ENCODE measurements at regions not wholly inside any gene's neighbourhood (a gene's known extent, or its start where the extent isn't known, plus 50 kb on each side); places are given as distances from the start of the nearest gene placed in this dataset.

GRCh38 chr3:170776887-170777563 is 93.0 kb downstream of the RPL22L1 start (continued):
- TF ChIP-seq MYBL2 (IDR thresholded peaks at IDR 0.05; ENCODE audit: low read depth) (no peak), MYBL2 (CRISPR knock-in tag; IDR thresholded peaks at IDR 0.05; ENCODE audit: borderline replicate concordance) (no peak), ZBTB40 (IDR thresholded peaks at IDR 0.05) (0 out of 2 replicates have a peak, but pooled peaks have one; percentile 2), ZBTB40 (CRISPR knock-in tag; IDR thresholded peaks at IDR 0.05) (no peak), ZBTB17 (CRISPR knock-in tag; IDR thresholded peaks at IDR 0.05) (peak; percentile 27; the same call in 1 of the 2 replicates), ZFP1 (CRISPR knock-in tag; IDR thresholded peaks at IDR 0.05) (0 out of 2 replicates have a peak, but pooled peaks have one; percentile 19), NFRKB (IDR thresholded peaks at IDR 0.05; ENCODE audit: low read depth) (peak; percentile 66; the same call in 1 of the 2 replicates), MECOM (CRISPR knock-in tag; IDR thresholded peaks at IDR 0.05) (peak; percentile 74), ELF4 (CRISPR knock-in tag; IDR thresholded peaks at IDR 0.05) (0 out of 2 replicates have a peak, but pooled peaks have one; percentile 72), SMAD4 (CRISPR knock-in tag; conservative IDR thresholded peaks at IDR 0.05) (peak; percentile 84), RBFOX2 (IDR thresholded peaks at IDR 0.05; ENCODE audit: low read depth, low read length) (no peak), ZBTB9 (CRISPR knock-in tag; IDR thresholded peaks at IDR 0.05) (0 out of 2 replicates have a peak, but pooled peaks have one; percentile 45), ZNF76 (CRISPR knock-in tag; IDR thresholded peaks at IDR 0.05; ENCODE audit: borderline replicate concordance) (peak; percentile 53; the same call in 1 of the 2 replicates), CBFA2T3 (IDR thresholded peaks at IDR 0.05) (peak; percentile 3; the same call in 1 of the 2 replicates)
- TF ChIP-seq, protein P1, sequence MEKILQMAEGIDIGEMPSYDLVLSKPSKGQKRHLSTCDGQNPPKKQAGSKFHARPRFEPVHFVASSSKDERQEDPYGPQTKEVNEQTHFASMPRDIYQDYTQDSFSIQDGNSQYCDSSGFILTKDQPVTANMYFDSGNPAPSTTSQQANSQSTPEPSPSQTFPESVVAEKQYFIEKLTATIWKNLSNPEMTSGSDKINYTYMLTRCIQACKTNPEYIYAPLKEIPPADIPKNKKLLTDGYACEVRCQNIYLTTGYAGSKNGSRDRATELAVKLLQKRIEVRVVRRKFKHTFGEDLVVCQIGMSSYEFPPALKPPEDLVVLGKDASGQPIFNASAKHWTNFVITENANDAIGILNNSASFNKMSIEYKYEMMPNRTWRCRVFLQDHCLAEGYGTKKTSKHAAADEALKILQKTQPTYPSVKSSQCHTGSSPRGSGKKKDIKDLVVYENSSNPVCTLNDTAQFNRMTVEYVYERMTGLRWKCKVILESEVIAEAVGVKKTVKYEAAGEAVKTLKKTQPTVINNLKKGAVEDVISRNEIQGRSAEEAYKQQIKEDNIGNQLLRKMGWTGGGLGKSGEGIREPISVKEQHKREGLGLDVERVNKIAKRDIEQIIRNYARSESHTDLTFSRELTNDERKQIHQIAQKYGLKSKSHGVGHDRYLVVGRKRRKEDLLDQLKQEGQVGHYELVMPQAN (IDR thresholded peaks at IDR 0.05; ENCODE audit: borderline replicate concordance), result no peak
- TF ChIP-seq, protein P2, sequence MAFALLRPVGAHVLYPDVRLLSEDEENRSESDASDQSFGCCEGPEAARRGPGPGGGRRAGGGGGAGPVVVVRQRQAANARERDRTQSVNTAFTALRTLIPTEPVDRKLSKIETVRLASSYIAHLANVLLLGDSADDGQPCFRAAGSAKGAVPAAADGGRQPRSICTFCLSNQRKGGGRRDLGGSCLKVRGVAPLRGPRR (CRISPR knock-in tag; IDR thresholded peaks at IDR 0.05), result no peak

Data from K562 (cell line).